HepG2 (cell line): ENCODE measurements at regions not wholly inside any gene's neighbourhood (a gene's known extent, or its start where the extent isn't known, plus 50 kb on each side); places are given as distances from the start of the nearest gene placed in this dataset.

ENCODE experiments used
- CHD2 ChIP-seq: IDR thresholded peaks from 2 replicates; pipeline ENCODE4 v1.6.1; 2011; ENCODE audit warnings: low read depth, low read length, improper control_type of control experiment
- GTF3A ChIP-seq: sonication (generic); formaldehyde crosslinking; conservative IDR thresholded peaks from 2 replicates; pipeline ENCODE4 v1.4.0; 2020; ENCODE audit warnings: mild to moderate bottlenecking, missing genetic modification reagents
- HMG20A ChIP-seq: IDR thresholded peaks from 2 replicates; pipeline ENCODE4 v1.6.1; 2016; ENCODE audit warnings: borderline replicate concordance
- MTA3 ChIP-seq: sonication (generic); formaldehyde crosslinking; IDR thresholded peaks from 2 replicates; pipeline ENCODE4 v1.4.0; 2020; ENCODE audit warnings: missing genetic modification reagents
- NFYC ChIP-seq: IDR thresholded peaks from 2 replicates; pipeline ENCODE4 v1.6.1; 2016; ENCODE audit warnings: missing genetic modification reagents, missing compliant biosample characterization
- SIN3A ChIP-seq: IDR thresholded peaks from 2 replicates; pipeline ENCODE4 v1.6.1; 2011; ENCODE audit warnings: low read depth, mild to moderate bottlenecking, control low read depth, low read length, borderline replicate concordance
- ZNF317 ChIP-seq: sonication (generic); formaldehyde crosslinking; IDR thresholded peaks from 2 replicates; pipeline ENCODE4 v1.5.0; 2020; ENCODE audit warnings: mild to moderate bottlenecking, missing genetic modification reagents
- ZSCAN9 ChIP-seq: IDR thresholded peaks from 2 replicates; pipeline ENCODE4 v1.6.1; 2016; ENCODE audit warnings: borderline replicate concordance

- no peak for TF ChIP-seq MTA3
- TF ChIP-seq NFYC (CRISPR knock-in tag) = no peak
- no peak for TF ChIP-seq ZNF317
- no peak for TF ChIP-seq HMG20A (CRISPR knock-in tag)
- TF ChIP-seq CHD2 = no peak
- TF ChIP-seq GTF3A (CRISPR knock-in tag) = no peak
- TF ChIP-seq SIN3A = no peak
- TF ChIP-seq ZSCAN9 (CRISPR knock-in tag) = no peak
These were observed 74.8 kb upstream of the PASD1 start for GRCh38 chrX:151488677-151489076.
